ENCODE measurements at regions not wholly inside any gene's neighbourhood (a gene's known extent, or its start where the extent isn't known, plus 50 kb on each side); places are given as distances from the start of the nearest gene placed in this dataset.

- no peak for DNase-seq
- H3K27ac ChIP-seq, result no peak overlapping the region
- TF ChIP-seq CTCF (IDR thresholded peaks at IDR 0.05), result no peak
- H3K27me3 ChIP-seq, result no peaks in the 10 kb centered on the region
- no peaks in the 10 kb centered on the region for H3K36me3 ChIP-seq
- ATAC-seq, result no peak
- H3K9me3 ChIP-seq, result no peaks in the 10 kb centered on the region
- H3K4me1 ChIP-seq, result no peaks in the 10 kb centered on the region
- intact Hi-C loops (cut with DNase I), result no loop called here
- H3K4me3 ChIP-seq, result no peak overlapping the region
These were observed 70.1 kb downstream of the COPRS start for GRCh38 chr17:31788956-31789355.

- Histone ChIP-seq H3K4me1 (no peaks in the 10 kb centered on the region), H3K27me3 (no peaks in the 10 kb centered on the region), H3K36me3 (no peaks in the 10 kb centered on the region), H3K4me3 (no peak overlapping the region), H3K9me3 (no peaks in the 10 kb centered on the region), H3K27ac (no peak overlapping the region)
- intact Hi-C loops (cut with DNase I), result no loop called here
- no peak for TF ChIP-seq CTCF (IDR thresholded peaks at IDR 0.05)
- no peak for DNase-seq
- ATAC-seq, result no peak
These were observed 70.5 kb downstream of the COPRS start for GRCh38 chr17:31788571-31788946.

- H3K27me3 ChIP-seq, result no peaks in the 10 kb centered on the region
- DNase-seq, result peak in 1 of 4 donors; percentile 67
- peak; percentile 98 for ATAC-seq
- intact Hi-C loops (cut with DNase I), result no loop called here
- no peak overlapping the region for H3K4me3 ChIP-seq
- no peak for TF ChIP-seq CTCF (IDR thresholded peaks at IDR 0.05)
- H3K36me3 ChIP-seq, result no peaks in the 10 kb centered on the region
- H3K9me3 ChIP-seq, result no peaks in the 10 kb centered on the region
- H3K27ac ChIP-seq, result no peak overlapping the region
- no peaks in the 10 kb centered on the region for H3K4me1 ChIP-seq
These were observed 71.0 kb downstream of the COPRS start for GRCh38 chr17:31787857-31788570.

- intact Hi-C loops (cut with DNase I), result no loop called here
These were observed 72.1 kb downstream of the COPRS start for GRCh38 chr17:31786796-31787481.

More at GRCh38 chr17:31786796-31787481, 72.1 kb downstream of the COPRS start:
- no peaks in the 10 kb centered on the region for H3K4me1 ChIP-seq
- H3K4me3 ChIP-seq, result no peak overlapping the region
- DNase-seq (no peak), ATAC-seq (no peak)
- H3K27ac ChIP-seq, result no peak overlapping the region
- TF ChIP-seq CTCF (IDR thresholded peaks at IDR 0.05), result no peak
- H3K27me3 ChIP-seq, result no peaks in the 10 kb centered on the region
- no peaks in the 10 kb centered on the region for H3K9me3 ChIP-seq
- H3K36me3 ChIP-seq, result no peaks in the 10 kb centered on the region

All from left lung (tissue), 4 donors.